OCI-LY7 (cell line): ENCODE measurements at regions not wholly inside any gene's neighbourhood (a gene's known extent, or its start where the extent isn't known, plus 50 kb on each side); places are given as distances from the start of the nearest gene placed in this dataset.

Source experiments
- BruUV-seq: library from RNA; stranded (reverse); fragments of 400-500 nt; replicated peaks from 2 replicates; lab custom pipeline; 2021; lab: Mats Ljungman, UMichigan
- CTCF ChIA-PET: fragments of 300-600 bp; sonication (Branson Sonifier 250); formaldehyde crosslinking; loops from one replicate; lab custom pipeline; 2022; ENCODE audit warnings: antibody characterized with exemption; ENCODE audit not compliant: unreplicated experiment; lab: Charles Lee
- POLR2A ChIA-PET: fragments of 300-600 bp; sonication (Branson Sonifier 250); formaldehyde crosslinking; loops from one replicate; lab custom pipeline; 2022; ENCODE audit warnings: antibody characterized with exemption; lab: Charles Lee
- DNase-seq: peaks from one replicate; pipeline ENCODE4 v3.0.0-alpha.2; 2015; ENCODE audit warnings: low spot score
- H2AFZ ChIP-seq: fragments of 200-600 bp; sonication (generic), shearing (Covaris generic); 2 replicates; pipeline ENCODE4 v1.6.1; 2014; ENCODE audit warnings: mild to moderate bottlenecking, antibody characterized with exemption, low read length, moderate library complexity
- H3K27ac ChIP-seq: fragments of 200-600 bp; sonication (generic); 2 replicates; pipeline ENCODE4 v1.5.1; 2014; ENCODE audit warnings: mixed run types, low read depth, mild to moderate bottlenecking, moderate library complexity, low read length, inconsistent platforms; ENCODE audit not compliant: poor library complexity, severe bottlenecking
- H3K36me3 ChIP-seq: fragments of 200-600 bp; sonication (generic); 2 replicates; pipeline ENCODE4 v1.6.1; 2014; ENCODE audit warnings: mild to moderate bottlenecking, antibody characterized with exemption, low read length, moderate library complexity, mixed read lengths; ENCODE audit not compliant: insufficient read depth
- H3K4me1 ChIP-seq: fragments of 200-600 bp; sonication (generic); 2 replicates; pipeline ENCODE4 v1.5.1; 2014; ENCODE audit warnings: mild to moderate bottlenecking, low read length; ENCODE audit not compliant: insufficient read depth, poor library complexity, severe bottlenecking
- H3K4me2 ChIP-seq: fragments of 200-600 bp; sonication (generic); 2 replicates; pipeline ENCODE4 v1.6.1; 2014; ENCODE audit warnings: mild to moderate bottlenecking, low read length
- H3K4me3 ChIP-seq: fragments of 200-600 bp; sonication (generic); 2 replicates; pipeline ENCODE4 v1.5.1; 2014; ENCODE audit warnings: mild to moderate bottlenecking, low read depth, low read length; ENCODE audit not compliant: poor library complexity, severe bottlenecking
- H3K79me2 ChIP-seq: fragments of 200-600 bp; sonication (generic); 2 replicates; pipeline ENCODE4 v1.6.1; 2016; ENCODE audit warnings: low read depth, mild to moderate bottlenecking, low read length, moderate library complexity, mixed read lengths; ENCODE audit not compliant: insufficient read depth
- H3K9me2 ChIP-seq: fragments of 200-600 bp; sonication (generic); 2 replicates; pipeline ENCODE4 v1.6.1; 2016; ENCODE audit warnings: mild to moderate bottlenecking, low read length, mixed read lengths; ENCODE audit not compliant: insufficient read depth
- H3K9me3 ChIP-seq: fragments of 200-600 bp; sonication (generic); 2 replicates; pipeline ENCODE4 v1.6.1; 2014; ENCODE audit warnings: mild to moderate bottlenecking, mixed run types, low read length, mixed read lengths
- H4K20me1 ChIP-seq: fragments of 200-600 bp; sonication (generic); 2 replicates; pipeline ENCODE4 v1.6.1; 2014; ENCODE audit warnings: mild to moderate bottlenecking, antibody characterized with exemption, low read length, moderate library complexity, mixed read lengths; ENCODE audit not compliant: insufficient read depth
- EZH2phosphoT487 ChIP-seq: fragments of 200-600 bp; sonication (generic); IDR thresholded peaks from 2 replicates; pipeline ENCODE4 v1.6.1; 2018; ENCODE audit warnings: low read depth, borderline replicate concordance, mild to moderate bottlenecking, mixed run types, antibody characterized with exemption, low read length, moderate library complexity, mixed read lengths
- intact Hi-C: fragments of 100-400 bp; cut with micrococcal nuclease; formaldehyde crosslinking; loops from one replicate; pipeline ENCODE4 v1.10.0; 2022; ENCODE audit not compliant: unreplicated experiment
- TF ChIP-seq, protein P1 (sequence below): fragments of 200-600 bp; sonication (generic); conservative IDR thresholded peaks from 2 replicates; pipeline ENCODE4 v1.5.1; 2014; ENCODE audit warnings: mild to moderate bottlenecking, antibody characterized with exemption, low read length, moderate library complexity, mixed read lengths

DNA sequence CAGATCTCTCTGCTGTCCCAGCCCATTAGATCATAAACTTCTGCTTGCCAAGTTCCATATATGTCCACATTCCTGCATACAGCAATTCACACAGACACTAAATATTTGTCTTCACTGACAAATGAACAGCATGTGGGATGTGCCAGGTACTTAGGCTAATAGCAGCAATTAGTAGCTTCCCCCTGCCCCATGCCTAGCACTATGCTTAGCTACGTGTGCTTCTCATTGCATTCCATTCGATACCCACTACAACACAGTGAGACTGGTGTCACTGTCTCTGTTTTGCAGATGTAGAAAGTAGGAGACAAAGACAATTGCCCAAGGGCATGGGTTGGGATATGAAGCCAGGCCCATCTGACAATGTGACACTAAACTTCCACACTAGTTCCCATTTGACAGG is 308.4 kb downstream of the BCL11B start:
- Histone ChIP-seq H2AFZ (no peak overlapping the region), H3K36me3 (no peaks in the 10 kb centered on the region), H4K20me1 (no peaks in the 10 kb centered on the region), H3K4me3 (no peak overlapping the region), H3K9me2 (no peaks in the 10 kb centered on the region), H3K4me1 (no peaks in the 10 kb centered on the region), H3K27ac (no peak overlapping the region), H3K4me2 (no peak overlapping the region), H3K79me2 (no peaks in the 10 kb centered on the region), H3K9me3 (no peaks in the 10 kb centered on the region)
- TF ChIP-seq, protein P1, sequence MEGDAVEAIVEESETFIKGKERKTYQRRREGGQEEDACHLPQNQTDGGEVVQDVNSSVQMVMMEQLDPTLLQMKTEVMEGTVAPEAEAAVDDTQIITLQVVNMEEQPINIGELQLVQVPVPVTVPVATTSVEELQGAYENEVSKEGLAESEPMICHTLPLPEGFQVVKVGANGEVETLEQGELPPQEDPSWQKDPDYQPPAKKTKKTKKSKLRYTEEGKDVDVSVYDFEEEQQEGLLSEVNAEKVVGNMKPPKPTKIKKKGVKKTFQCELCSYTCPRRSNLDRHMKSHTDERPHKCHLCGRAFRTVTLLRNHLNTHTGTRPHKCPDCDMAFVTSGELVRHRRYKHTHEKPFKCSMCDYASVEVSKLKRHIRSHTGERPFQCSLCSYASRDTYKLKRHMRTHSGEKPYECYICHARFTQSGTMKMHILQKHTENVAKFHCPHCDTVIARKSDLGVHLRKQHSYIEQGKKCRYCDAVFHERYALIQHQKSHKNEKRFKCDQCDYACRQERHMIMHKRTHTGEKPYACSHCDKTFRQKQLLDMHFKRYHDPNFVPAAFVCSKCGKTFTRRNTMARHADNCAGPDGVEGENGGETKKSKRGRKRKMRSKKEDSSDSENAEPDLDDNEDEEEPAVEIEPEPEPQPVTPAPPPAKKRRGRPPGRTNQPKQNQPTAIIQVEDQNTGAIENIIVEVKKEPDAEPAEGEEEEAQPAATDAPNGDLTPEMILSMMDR = no peak
- no peak for TF ChIP-seq EZH2phosphoT487
- DNase-seq = no peak
- CTCF ChIA-PET = no interaction called here
- POLR2A ChIA-PET = no interaction called here
- intact Hi-C loops = no loop called here
- BruUV-seq = no TSS peak

DNA sequence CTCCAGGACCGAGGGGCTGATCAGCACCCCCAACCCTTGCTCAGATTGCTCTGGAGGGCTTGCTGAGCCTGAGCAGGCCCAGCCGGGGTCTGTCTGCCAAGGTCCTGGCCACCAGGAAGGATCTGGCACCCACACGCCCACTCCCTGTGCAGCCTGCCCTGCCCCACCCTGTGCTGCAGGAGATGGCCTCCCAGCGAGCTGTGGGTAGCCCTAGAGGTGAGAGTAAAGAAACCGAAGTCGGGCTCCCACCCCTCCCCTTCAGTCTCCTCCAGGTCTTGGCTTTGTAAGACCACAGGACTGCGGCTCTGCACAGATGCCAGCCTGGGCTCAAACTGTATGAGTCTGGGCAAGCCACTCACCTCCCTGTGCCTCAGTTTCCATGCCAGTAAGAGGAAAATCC is 307.8 kb downstream of the BCL11B start:
- Histone ChIP-seq H3K4me3 (no peak overlapping the region), H4K20me1 (no peaks in the 10 kb centered on the region), H3K9me2 (no peaks in the 10 kb centered on the region), H2AFZ (no peak overlapping the region), H3K79me2 (no peaks in the 10 kb centered on the region), H3K9me3 (no peaks in the 10 kb centered on the region), H3K27ac (no peak overlapping the region), H3K4me1 (no peaks in the 10 kb centered on the region), H3K36me3 (no peaks in the 10 kb centered on the region), H3K4me2 (no peak overlapping the region)
- no peak for DNase-seq
- TF ChIP-seq, protein P1 = no peak
- TF ChIP-seq EZH2phosphoT487 = no peak
- ChIA-PET POLR2A (no interaction called here), CTCF (no interaction called here)
- no TSS peak for BruUV-seq
- intact Hi-C loops = no loop called here

DNA sequence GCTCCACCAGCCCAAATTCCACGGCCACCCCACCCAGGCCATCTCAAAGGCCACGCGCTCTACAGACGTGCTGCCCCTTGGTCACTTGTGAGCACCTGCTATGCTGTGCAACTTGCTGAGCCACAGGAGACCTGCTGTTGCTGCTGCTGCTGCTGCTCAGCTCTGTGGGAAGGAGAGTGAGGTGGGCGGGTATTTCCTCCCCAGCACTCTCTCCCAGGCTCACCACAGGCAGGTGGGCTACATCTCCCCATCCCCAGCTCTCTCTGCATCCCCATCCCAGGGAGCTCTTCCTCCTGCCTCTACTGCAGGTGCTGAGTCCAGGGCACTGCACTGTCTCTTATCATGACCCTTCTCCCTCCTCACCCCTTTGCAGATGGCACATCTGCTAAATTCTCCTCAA is 306.9 kb downstream of the BCL11B start:
- no peak for TF ChIP-seq EZH2phosphoT487
- TF ChIP-seq, protein P1 = no peak
- H3K4me3 ChIP-seq = no peak overlapping the region
- no TSS peak for BruUV-seq
- no peak for DNase-seq
- no peaks in the 10 kb centered on the region for H3K79me2 ChIP-seq
- H2AFZ ChIP-seq = no peak overlapping the region
- no peaks in the 10 kb centered on the region for H3K4me1 ChIP-seq
- H3K36me3 ChIP-seq = no peaks in the 10 kb centered on the region
- no peak overlapping the region for H3K4me2 ChIP-seq
- no peak overlapping the region for H3K27ac ChIP-seq
- H3K9me2 ChIP-seq = no peaks in the 10 kb centered on the region
- no peaks in the 10 kb centered on the region for H3K9me3 ChIP-seq
- intact Hi-C loops = no loop called here
- no peaks in the 10 kb centered on the region for H4K20me1 ChIP-seq
- CTCF ChIA-PET = no interaction called here
- POLR2A ChIA-PET = no interaction called here
